Right atrium auricular region (tissue), 2 donors: ENCODE measurements at regions not wholly inside any gene's neighbourhood (a gene's known extent, or its start where the extent isn't known, plus 50 kb on each side); places are given as distances from the start of the nearest gene placed in this dataset.

Experiments used
- DNase-seq: peaks from one replicate; pipeline ENCODE4 v3.0.0-alpha.2; 2019; ENCODE audit warnings: low spot score
- H3K27ac ChIP-seq, 2 donors: fragments of 200-600 bp; sonication (generic); 1 replicate in 1 of 2; 2 replicates in 1 of 2; pipeline ENCODE4 v1.5.1; 2016 to 2019
- H3K27me3 ChIP-seq, 2 donors: fragments of 200-600 bp; sonication (generic); one replicate each; pipeline versions ENCODE4 v1.5.1 to v1.6.0; 2017 to 2019
- H3K36me3 ChIP-seq: fragments of 200-600 bp; sonication (generic); one replicate; pipeline ENCODE4 v1.5.1; 2016
- H3K4me1 ChIP-seq, 2 donors: fragments of 200-600 bp; sonication (generic); one replicate each; pipeline versions ENCODE4 v1.5.1 to v1.6.0; 2017 to 2019
- H3K4me3 ChIP-seq, 2 donors: fragments of 200-600 bp; sonication (generic); 1 replicate in 1 of 2; 2 replicates in 1 of 2; pipeline ENCODE4 v1.5.1; 2017 to 2019; ENCODE audit warnings: mild to moderate bottlenecking in 1 of 2, moderate library complexity in 1 of 2
- H3K9me3 ChIP-seq, 2 donors: fragments of 200-600 bp; sonication (generic); one replicate each; pipeline ENCODE4 v1.5.1; 2019
- TF ChIP-seq, protein P1 (sequence below), 2 donors: fragments of 200-600 bp; sonication (generic); IDR thresholded peaks; one replicate each; pipeline ENCODE4 v1.5.1; 2019; ENCODE audit warnings: antibody characterized with exemption in 2 of 2

DNA sequence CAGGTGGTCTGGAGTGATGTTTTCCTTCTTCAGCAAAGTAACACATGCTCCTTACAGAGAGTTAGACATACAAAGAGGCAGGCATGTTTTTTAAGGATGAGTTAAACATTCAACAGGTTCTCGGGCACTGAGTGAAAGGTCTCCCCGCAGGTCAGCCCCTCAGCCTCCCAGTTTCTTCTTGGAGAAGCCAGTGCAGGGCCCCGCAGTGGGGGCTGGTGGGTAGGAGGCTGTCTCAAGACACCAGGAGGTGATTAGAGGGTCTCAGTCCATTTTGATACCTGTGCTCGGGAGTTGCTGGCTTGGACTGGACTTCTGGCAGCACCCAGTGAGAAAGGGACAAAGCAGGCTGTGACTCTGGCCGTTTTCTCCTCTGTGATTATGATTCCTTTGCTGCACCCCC lies 78.6 kb upstream of the ZNF479 start:
- Histone ChIP-seq H3K27ac (no peak overlapping the region), H3K9me3 (no peaks in the 10 kb centered on the region), H3K4me1 (no peaks in the 10 kb centered on the region), H3K4me3 (no peak overlapping the region), H3K27me3 (no peaks in the 10 kb centered on the region), H3K36me3 (no peaks in the 10 kb centered on the region)
- DNase-seq = no peak
- TF ChIP-seq, protein P1, sequence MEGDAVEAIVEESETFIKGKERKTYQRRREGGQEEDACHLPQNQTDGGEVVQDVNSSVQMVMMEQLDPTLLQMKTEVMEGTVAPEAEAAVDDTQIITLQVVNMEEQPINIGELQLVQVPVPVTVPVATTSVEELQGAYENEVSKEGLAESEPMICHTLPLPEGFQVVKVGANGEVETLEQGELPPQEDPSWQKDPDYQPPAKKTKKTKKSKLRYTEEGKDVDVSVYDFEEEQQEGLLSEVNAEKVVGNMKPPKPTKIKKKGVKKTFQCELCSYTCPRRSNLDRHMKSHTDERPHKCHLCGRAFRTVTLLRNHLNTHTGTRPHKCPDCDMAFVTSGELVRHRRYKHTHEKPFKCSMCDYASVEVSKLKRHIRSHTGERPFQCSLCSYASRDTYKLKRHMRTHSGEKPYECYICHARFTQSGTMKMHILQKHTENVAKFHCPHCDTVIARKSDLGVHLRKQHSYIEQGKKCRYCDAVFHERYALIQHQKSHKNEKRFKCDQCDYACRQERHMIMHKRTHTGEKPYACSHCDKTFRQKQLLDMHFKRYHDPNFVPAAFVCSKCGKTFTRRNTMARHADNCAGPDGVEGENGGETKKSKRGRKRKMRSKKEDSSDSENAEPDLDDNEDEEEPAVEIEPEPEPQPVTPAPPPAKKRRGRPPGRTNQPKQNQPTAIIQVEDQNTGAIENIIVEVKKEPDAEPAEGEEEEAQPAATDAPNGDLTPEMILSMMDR (IDR thresholded peaks at IDR 0.05) = no peak

DNA sequence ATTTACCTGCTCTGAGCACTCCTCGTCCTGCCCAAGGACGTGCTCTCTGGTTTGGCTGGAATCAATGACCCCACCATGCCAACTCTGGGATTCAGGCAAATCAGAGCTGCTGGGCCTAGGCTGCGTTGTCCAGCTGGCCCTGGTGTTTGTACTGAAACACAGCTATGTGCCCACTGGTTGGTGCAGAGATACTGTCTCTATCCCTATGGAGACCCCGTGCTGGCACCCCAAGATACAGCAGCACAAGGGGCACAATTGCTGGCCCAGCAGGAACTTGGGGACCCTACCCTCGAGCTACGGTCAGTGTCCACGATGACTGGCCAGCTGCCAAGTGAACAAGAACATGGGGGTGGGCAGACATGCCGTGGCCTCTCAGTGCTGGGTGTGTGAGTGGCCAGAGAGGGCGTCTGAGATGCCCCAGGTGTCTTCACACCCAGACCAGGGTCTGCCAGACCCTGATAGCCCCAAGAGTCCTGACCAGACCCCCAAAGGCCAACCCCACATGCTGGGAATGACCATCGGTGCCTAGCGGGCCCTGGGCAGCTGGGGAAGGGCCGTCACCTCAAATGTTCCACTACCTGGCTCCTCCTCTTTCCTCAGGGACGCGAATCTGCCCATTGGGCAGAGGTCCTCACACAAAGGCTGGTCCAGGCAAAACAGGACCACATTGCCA lies 79.3 kb upstream of the ZNF479 start:
- no peak overlapping the region for H3K27ac ChIP-seq
- H3K9me3 ChIP-seq = no peaks in the 10 kb centered on the region
- no peak for DNase-seq
- no peaks in the 10 kb centered on the region for H3K27me3 ChIP-seq
- H3K36me3 ChIP-seq = no peaks in the 10 kb centered on the region
- TF ChIP-seq, protein P1 (IDR thresholded peaks at IDR 0.05) = no peak
- no peak overlapping the region for H3K4me3 ChIP-seq
- no peaks in the 10 kb centered on the region for H3K4me1 ChIP-seq

DNA sequence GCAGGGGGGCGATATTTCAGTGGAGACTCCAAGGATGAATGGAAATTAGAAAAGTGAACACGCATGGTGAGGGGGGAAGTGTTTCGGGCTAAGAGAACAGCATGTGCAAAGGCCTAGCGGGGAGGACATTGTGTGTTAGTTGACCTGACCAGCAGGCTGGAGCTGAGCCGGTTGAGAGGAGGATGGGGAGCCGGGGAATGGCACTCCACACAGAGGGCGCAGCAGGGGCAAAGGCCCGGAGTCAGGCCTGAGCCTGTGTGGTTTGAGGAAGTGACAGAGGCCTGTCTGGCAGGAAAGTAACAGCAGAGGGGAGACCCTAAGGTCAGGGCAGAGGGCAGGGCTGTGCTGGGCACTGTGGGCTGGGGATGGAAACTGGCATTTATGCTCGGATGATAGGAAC lies 83.2 kb upstream of the ZNF479 start:
- no peak for DNase-seq
- Histone ChIP-seq H3K27me3 (no peaks in the 10 kb centered on the region), H3K9me3 (no peaks in the 10 kb centered on the region), H3K4me3 (no peak overlapping the region), H3K36me3 (no peaks in the 10 kb centered on the region), H3K27ac (no peak overlapping the region), H3K4me1 (no peaks in the 10 kb centered on the region)
- TF ChIP-seq, protein P1 (IDR thresholded peaks at IDR 0.05) = no peak

DNA sequence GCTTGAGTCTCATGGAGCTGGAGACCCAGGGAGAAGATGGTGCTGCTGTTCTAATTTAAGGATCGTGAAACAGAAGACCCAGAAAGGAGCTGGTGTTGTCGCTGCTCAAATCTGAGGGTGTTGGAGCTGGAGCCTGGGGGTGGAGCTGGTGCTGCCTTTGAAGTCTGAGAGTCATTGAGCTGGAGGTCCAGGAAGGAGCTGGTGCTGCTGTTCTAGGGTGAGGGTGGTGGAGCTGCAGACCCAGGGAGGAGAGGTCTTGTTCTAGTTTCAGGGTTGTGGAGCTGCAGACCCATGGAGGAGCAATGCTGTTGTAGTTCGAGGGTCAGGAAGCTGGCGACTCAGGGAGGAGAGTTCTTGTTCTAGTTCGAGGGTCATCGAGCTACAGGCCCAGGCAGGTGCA lies 84.1 kb upstream of the ZNF479 start:
- Histone ChIP-seq H3K4me3 (no peak overlapping the region), H3K27ac (no peak overlapping the region), H3K4me1 (no peaks in the 10 kb centered on the region), H3K9me3 (no peaks in the 10 kb centered on the region), H3K36me3 (no peaks in the 10 kb centered on the region), H3K27me3 (no peaks in the 10 kb centered on the region)
- TF ChIP-seq, protein P1 (IDR thresholded peaks at IDR 0.05) = no peak
- DNase-seq = no peak

DNA sequence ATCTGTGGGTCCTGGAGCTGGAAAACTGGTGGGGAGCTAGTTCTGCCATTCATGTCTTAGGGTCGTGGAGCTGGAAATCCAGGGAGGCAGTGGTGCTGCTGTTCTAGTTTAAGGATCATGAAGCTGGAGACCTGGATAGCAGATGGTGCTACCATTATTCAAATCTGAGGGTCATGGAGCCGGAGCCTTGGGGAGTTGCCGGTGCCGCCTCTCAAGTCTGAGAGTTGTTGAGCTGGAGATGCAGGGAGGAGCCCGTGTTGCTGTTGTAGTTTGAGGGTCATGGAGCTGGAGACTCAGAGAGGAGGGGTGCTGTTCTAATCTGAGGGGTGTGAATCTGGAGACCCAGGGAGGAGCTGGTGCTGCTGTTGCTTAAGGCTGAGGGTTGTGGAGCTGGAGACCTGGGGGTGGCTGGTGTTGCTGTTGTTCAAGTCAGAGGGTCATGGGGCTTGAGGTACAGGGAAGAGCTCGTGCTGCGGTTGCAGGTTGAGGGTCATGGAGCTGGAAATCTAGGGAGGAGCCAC lies 86.0 kb upstream of the ZNF479 start:
- Histone ChIP-seq H3K9me3 (no peaks in the 10 kb centered on the region), H3K27ac (no peak overlapping the region), H3K4me1 (no peaks in the 10 kb centered on the region), H3K36me3 (no peaks in the 10 kb centered on the region), H3K4me3 (no peak overlapping the region), H3K27me3 (no peaks in the 10 kb centered on the region)
- TF ChIP-seq, protein P1 (IDR thresholded peaks at IDR 0.05) = no peak
- no peak for DNase-seq

DNA sequence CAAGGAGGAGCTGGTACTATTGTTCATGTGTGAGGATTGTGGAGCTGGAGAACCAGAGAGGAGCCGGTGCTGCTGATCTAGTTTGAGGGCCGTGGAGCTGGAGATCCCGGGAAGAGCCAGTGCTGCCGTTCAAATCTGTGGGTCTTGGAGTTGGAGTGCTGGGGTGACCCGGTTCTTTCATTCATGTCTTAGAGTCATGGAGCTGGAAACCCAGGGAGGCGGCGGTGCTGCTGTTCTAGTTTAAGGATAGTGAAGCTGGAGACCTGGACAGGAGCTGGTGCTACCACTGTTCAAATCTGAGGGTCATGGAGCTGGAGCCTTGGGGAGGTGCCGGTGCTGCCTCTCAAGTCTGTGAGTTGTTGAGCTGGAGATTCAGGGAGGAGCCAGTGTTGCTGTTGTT lies 88.5 kb upstream of the ZNF479 start:
- TF ChIP-seq, protein P1 (IDR thresholded peaks at IDR 0.05) = no peak
- no peaks in the 10 kb centered on the region for H3K9me3 ChIP-seq
- no peak overlapping the region for H3K27ac ChIP-seq
- no peaks in the 10 kb centered on the region for H3K36me3 ChIP-seq
- no peaks in the 10 kb centered on the region for H3K4me1 ChIP-seq
- DNase-seq = no peak
- H3K27me3 ChIP-seq = no peaks in the 10 kb centered on the region
- H3K4me3 ChIP-seq = no peak overlapping the region
